K562 (cell line): ENCODE measurements at regions not wholly inside any gene's neighbourhood (a gene's known extent, or its start where the extent isn't known, plus 50 kb on each side); places are given as distances from the start of the nearest gene placed in this dataset.

Source experiments
- ATAC-seq: fragments of 200-7000 bp; cut with Tn5 transposase; 3 replicates; pipeline ENCODE4 v1.9.1; 2020; ENCODE audit warnings: moderate library complexity
- BruUV-seq: library from RNA; stranded (reverse); fragments of 400-500 nt; replicated peaks from 2 replicates; lab custom pipeline; 2021; lab: Mats Ljungman, UMichigan
- CTCF ChIA-PET: fragments of 300-600 bp; formaldehyde crosslinking; extraction: SDS; loops from one replicate; lab custom pipeline; 2021; ENCODE audit warnings: low intra/inter-chr PET ratio; lab: Yijun Ruan, JAX
- POLR2A ChIA-PET: fragments of 300-600, 350-650 bp; sonication (Branson Sonifier 250); formaldehyde crosslinking; extraction: SDS; loops from one replicate; lab custom pipeline; 2021; ENCODE audit warnings: antibody characterized with exemption, inconsistent platforms; lab: Yijun Ruan, JAX
- DNase-seq, 4 experiments: peaks; one replicate each; pipeline versions ENCODE4 v3.0.0 to v3.0.0-alpha.2; 2011 to 2018; ENCODE audit warnings: low spot score in 3 of 4, mixed read lengths in 3 of 4; ENCODE audit errors: extremely low read depth in 1 of 4
- FAIRE-seq: peaks from 2 replicates; lab custom pipeline; 2011; peaks lifted over from hg19 to GRCh38; lab: Jason Lieb, UNC
- H2AFZ ChIP-seq: 2 replicates; pipeline ENCODE4 v1.6.0; 2011; ENCODE audit warnings: low read depth, low read length, control low read depth, inconsistent platforms
- H3K27ac ChIP-seq: fragments of 200-600 bp; 3 replicates; pipeline ENCODE4 v1.8.0; 2011; ENCODE audit warnings: low read depth, mild to moderate bottlenecking, control low read depth, inconsistent platforms, low read length, moderate library complexity, mixed read lengths; ENCODE audit errors: extremely low read depth
- H3K27me3 ChIP-seq, 2 experiments: fragments of 300-600 bp in 1 of 2; 2 replicates in 1 of 2; 3 replicates in 1 of 2; pipeline versions ENCODE4 v1.6.0 to v1.8.0; 2011; ENCODE audit warnings: inconsistent platforms in 2 of 2, low read length in 2 of 2, mild to moderate bottlenecking in 1 of 2, mixed read lengths in 1 of 2, moderate library complexity in 1 of 2; ENCODE audit not compliant: control insufficient read depth in 2 of 2, insufficient read depth in 2 of 2
- H3K36me3 ChIP-seq: fragments of 300-600 bp; 3 replicates; pipeline ENCODE4 v1.8.0; 2011; ENCODE audit warnings: mild to moderate bottlenecking, low read length, inconsistent platforms; ENCODE audit not compliant: control insufficient read depth, insufficient read depth
- H3K4me1 ChIP-seq, 2 experiments: fragments of 200-600 bp in 1 of 2; replicated peaks in 1 of 2; 2 replicates in 1 of 2; 3 replicates in 1 of 2; pipeline versions ENCODE4 v1.5.1 to v1.8.0; 2011; ENCODE audit warnings: inconsistent platforms in 2 of 2, low read length in 2 of 2, mild to moderate bottlenecking in 1 of 2, mixed read lengths in 1 of 2, moderate library complexity in 1 of 2; ENCODE audit not compliant: control insufficient read depth in 2 of 2, insufficient read depth in 2 of 2
- H3K4me2 ChIP-seq: 2 replicates; pipeline ENCODE4 v1.6.1; 2011; ENCODE audit warnings: low read length, control low read depth, inconsistent platforms, mixed read lengths; ENCODE audit not compliant: insufficient read depth
- H3K4me3 ChIP-seq: fragments of 200-600 bp; sonication (generic), shearing (Covaris generic); 2 replicates; pipeline ENCODE4 v1.5.1; 2016; ENCODE audit warnings: control low read depth, inconsistent platforms
- H3K79me2 ChIP-seq: fragments of 200-600 bp; 3 replicates; pipeline ENCODE4 v1.8.0; 2011; ENCODE audit warnings: low read length, inconsistent platforms; ENCODE audit not compliant: control insufficient read depth, insufficient read depth
- H3K9ac ChIP-seq, 2 experiments: 2 replicates each; pipeline versions ENCODE4 v1.6.0 to v1.6.1; 2011; ENCODE audit warnings: low read depth in 2 of 2, low read length in 2 of 2, control low read depth in 1 of 2, inconsistent platforms in 1 of 2, mild to moderate bottlenecking in 1 of 2, mixed read lengths in 1 of 2; ENCODE audit not compliant: insufficient read depth in 1 of 2
- H3K9me1 ChIP-seq: one replicate; pipeline ENCODE4 v1.6.0; 2011; ENCODE audit warnings: inconsistent platforms, mild to moderate bottlenecking, low read length, moderate library complexity; ENCODE audit not compliant: control insufficient read depth, insufficient read depth
- H3K9me3 ChIP-seq: replicated peaks from 2 replicates; pipeline ENCODE4 v1.5.1; 2011; ENCODE audit warnings: low read depth, low read length, inconsistent platforms; ENCODE audit not compliant: control insufficient read depth, insufficient read depth
- H4K20me1 ChIP-seq: replicated peaks from 2 replicates; pipeline ENCODE4 v1.6.1; 2011; ENCODE audit warnings: low read length, inconsistent platforms, mixed read lengths; ENCODE audit not compliant: control insufficient read depth, insufficient read depth
- CTCF ChIP-seq, 3 experiments: IDR thresholded peaks in 2 of 3; conservative IDR thresholded peaks in 1 of 3; 2 replicates each; pipeline ENCODE4 v1.5.1; 2011 to 2012; ENCODE audit warnings: low read length in 3 of 3, mild to moderate bottlenecking in 3 of 3, control low read depth in 2 of 3, improper control_type of control experiment in 1 of 3, inconsistent platforms in 1 of 3, low read depth in 1 of 3, mixed read lengths in 1 of 3, moderate library complexity in 1 of 3; ENCODE audit not compliant: insufficient read depth in 2 of 3
- FOXJ2 ChIP-seq: fragments of 200-800 bp; sonication (Bioruptor generic); IDR thresholded peaks from 2 replicates; pipeline ENCODE4 v1.6.1; 2016; ENCODE audit warnings: missing genetic modification characterization, missing compliant biosample characterization
- GTF2E2 ChIP-seq: fragments of 200-800 bp; sonication (Bioruptor generic); IDR thresholded peaks from 2 replicates; pipeline ENCODE4 v1.6.1; 2016; ENCODE audit warnings: missing genetic modification characterization, missing compliant biosample characterization
- KLF10 ChIP-seq: fragments of 250-450 bp; sonication (Bioruptor Pico); IDR thresholded peaks from 2 replicates; pipeline ENCODE4 v1.6.1; 2021; ENCODE audit warnings: matching md5 sums
- MIER1 ChIP-seq: fragments of 450-650 bp; IDR thresholded peaks from 2 replicates; pipeline ENCODE4 v1.6.1; 2016; ENCODE audit warnings: antibody characterized with exemption, mild to moderate bottlenecking, low read depth
- RBBP5 ChIP-seq: fragments of 200-600 bp; sonication (generic); IDR thresholded peaks from 2 replicates; pipeline ENCODE4 v1.6.1; 2012; ENCODE audit warnings: borderline replicate concordance, mild to moderate bottlenecking, low read length, control low read depth, inconsistent platforms; ENCODE audit not compliant: insufficient read depth, poor library complexity, severe bottlenecking
- SLC30A9 ChIP-seq: fragments of 250-450 bp; sonication (Bioruptor Pico); IDR thresholded peaks from 2 replicates; pipeline ENCODE4 v1.8.0; 2022; ENCODE audit warnings: mild to moderate bottlenecking, moderate library complexity
- THRAP3 ChIP-seq: fragments of 450-650 bp; IDR thresholded peaks from 2 replicates; pipeline ENCODE4 v1.6.1; 2016; ENCODE audit warnings: mild to moderate bottlenecking, inconsistent platforms, borderline replicate concordance
- ZBTB1 ChIP-seq: sonication (generic); formaldehyde crosslinking; IDR thresholded peaks from 2 replicates; pipeline ENCODE4 v1.8.1; 2023; ENCODE audit warnings: missing genetic modification reagents, low read depth, mild to moderate bottlenecking, borderline replicate concordance
- ZBTB26 ChIP-seq: fragments of 450-650 bp; formaldehyde crosslinking; IDR thresholded peaks from 2 replicates; pipeline ENCODE4 v1.4.0; 2022; ENCODE audit warnings: missing genetic modification characterization
- ZFP1 ChIP-seq: fragments of 450-650 bp; formaldehyde crosslinking; IDR thresholded peaks from 2 replicates; pipeline ENCODE4 v1.4.0; 2020; ENCODE audit warnings: mild to moderate bottlenecking, mixed read lengths
- ZNF263 ChIP-seq: sonication (generic); formaldehyde crosslinking; IDR thresholded peaks from 2 replicates; pipeline ENCODE4 v1.8.0; 2022; ENCODE audit warnings: mild to moderate bottlenecking, missing genetic modification reagents, borderline replicate concordance
- ZNF518B ChIP-seq: fragments of 250-450 bp; sonication (Bioruptor Pico); IDR thresholded peaks from 2 replicates; pipeline ENCODE4 v1.5.0; 2021; ENCODE audit warnings: mild to moderate bottlenecking, moderate library complexity
- ZNF764 ChIP-seq: fragments of 250-450 bp; sonication (Bioruptor Pico); IDR thresholded peaks from 2 replicates; pipeline ENCODE4 v1.4.0; 2020; ENCODE audit warnings: low read depth, mild to moderate bottlenecking, moderate library complexity
- WGBS: fragments of 100-300 bp; shearing (Covaris generic); methylation state at CpG from one replicate; pipeline ENCODE4 v1.1.6; 2016; ENCODE audit warnings: low coverage, mixed read lengths; ENCODE audit not compliant: insufficient coverage; ENCODE audit errors: missing lambda C conversion rate; 5-methylcytosine and 5-hydroxymethylcytosine counted together
- in situ Hi-C: fragments of 300-500 bp; cut with MboI; formaldehyde crosslinking; loops from 4 replicates; pipeline ENCODE4 v1.15.0; 2018; ENCODE audit warnings: inconsistent platforms, mixed read lengths
- intact Hi-C: fragments of 100-400 bp; cut with micrococcal nuclease; formaldehyde crosslinking; loops from 2 replicates; pipeline ENCODE4 v1.14.2; 2022

GRCh38 chr2:5914811-5915611 lies 222.8 kb downstream of the SOX11 start:
- Histone ChIP-seq H3K36me3 (no peaks in the 10 kb centered on the region), H3K79me2 (no peaks in the 10 kb centered on the region), H3K27ac (no peak overlapping the region), H3K4me2 (no peak overlapping the region), H3K4me3 (no peak overlapping the region), H3K9me3 (no peaks in the 10 kb centered on the region), H3K9ac (no peak overlapping the region), H2AFZ (no peak overlapping the region), H3K27me3 (no peaks in the 10 kb centered on the region), H4K20me1 (no peaks in the 10 kb centered on the region), H3K9me1 (no peaks in the 10 kb centered on the region), H3K4me1 (no peaks in the 10 kb centered on the region)
- ChIA-PET CTCF (no interaction called here), POLR2A (no interaction called here)
- BruUV-seq, result no TSS peak
- no peak for DNase-seq
- FAIRE-seq, result no peak
- no peak for ATAC-seq
- WGBS, result 0% methylated on average over 7 of the region's 7 CpGs
- in situ Hi-C loops (no loop called here), intact Hi-C loops (no loop called here)
- no peak for TF ChIP-seq THRAP3
- no peak for TF ChIP-seq ZFP1
- TF ChIP-seq ZBTB26 (CRISPR knock-in tag), result no peak
- no peak for TF ChIP-seq RBBP5
- TF ChIP-seq MIER1, result no peak
- TF ChIP-seq KLF10, result no peak
- TF ChIP-seq CTCF (IDR thresholded peaks at IDR 0.05 in 2 of 3, conservative IDR thresholded peaks at IDR 0.05 in 1 of 3; ENCODE audit: insufficient read depth in 2 of 3, low read depth in 1 of 3, low read length in 3 of 3), result no peak
- no peak for TF ChIP-seq ZNF764 (CRISPR knock-in tag)
- no peak for TF ChIP-seq GTF2E2 (tag)
- no peak for TF ChIP-seq ZNF518B (CRISPR knock-in tag)
- no peak for TF ChIP-seq ZBTB1 (CRISPR knock-in tag)
- TF ChIP-seq SLC30A9, result no peak
- no peak for TF ChIP-seq ZNF263
- no peak for TF ChIP-seq FOXJ2 (tag)
